Muscle of leg (tissue), 3 donors: ENCODE measurements at regions not wholly inside any gene's neighbourhood (a gene's known extent, or its start where the extent isn't known, plus 50 kb on each side); places are given as distances from the start of the nearest gene placed in this dataset.
"Not testable (repeated sequence)": the region's sequence is repeated elsewhere in the genome, so short reads cannot be mapped to it uniquely, and the experiment has no call there.

Source experiments
- DNase-seq: peaks from one replicate; pipeline ENCODE4 v3.0.0; 2013
- H3K27ac ChIP-seq: one replicate; pipeline ENCODE4 v1.5.1; 2013; ENCODE audit warnings: mild to moderate bottlenecking, low read length, control low read depth
- H3K27me3 ChIP-seq: one replicate; pipeline ENCODE4 v1.6.1; 2013; ENCODE audit warnings: low read length; ENCODE audit not compliant: control insufficient read depth, insufficient read depth
- H3K36me3 ChIP-seq: one replicate; pipeline ENCODE4 v1.6.1; 2013; ENCODE audit warnings: low read length; ENCODE audit not compliant: control insufficient read depth, insufficient read depth
- H3K4me1 ChIP-seq: one replicate; pipeline ENCODE4 v1.6.1; 2013; ENCODE audit warnings: low read length; ENCODE audit not compliant: control insufficient read depth, insufficient read depth
- H3K4me3 ChIP-seq: one replicate; pipeline ENCODE4 v1.5.1; 2013; ENCODE audit warnings: low read length, control low read depth
- H3K9me3 ChIP-seq: replicated peaks from 2 replicates; pipeline ENCODE4 v1.6.1; 2013; ENCODE audit warnings: low read depth, low read length; ENCODE audit not compliant: control insufficient read depth
- WGBS: methylation state at CpG from one replicate; pipeline ENCODE4 v1.1.5; 2013; ENCODE audit warnings: missing lambda C conversion rate; ENCODE audit not compliant: insufficient coverage; 5-methylcytosine and 5-hydroxymethylcytosine counted together

- H3K27me3 ChIP-seq = no peaks in the 10 kb centered on the region
- 38% methylated on average over 1 of the region's 3 CpGs for WGBS
- no peak for DNase-seq
- no peaks in the 10 kb centered on the region for H3K36me3 ChIP-seq
- no peaks in the 10 kb centered on the region for H3K4me1 ChIP-seq
- H3K9me3 ChIP-seq = no peaks in the 10 kb centered on the region
- no peak overlapping the region for H3K27ac ChIP-seq
- no peak overlapping the region for H3K4me3 ChIP-seq
Measured at GRCh38 chr3:134106580-134106979, 76.9 kb upstream of the SLCO2A1 start.

DNA sequence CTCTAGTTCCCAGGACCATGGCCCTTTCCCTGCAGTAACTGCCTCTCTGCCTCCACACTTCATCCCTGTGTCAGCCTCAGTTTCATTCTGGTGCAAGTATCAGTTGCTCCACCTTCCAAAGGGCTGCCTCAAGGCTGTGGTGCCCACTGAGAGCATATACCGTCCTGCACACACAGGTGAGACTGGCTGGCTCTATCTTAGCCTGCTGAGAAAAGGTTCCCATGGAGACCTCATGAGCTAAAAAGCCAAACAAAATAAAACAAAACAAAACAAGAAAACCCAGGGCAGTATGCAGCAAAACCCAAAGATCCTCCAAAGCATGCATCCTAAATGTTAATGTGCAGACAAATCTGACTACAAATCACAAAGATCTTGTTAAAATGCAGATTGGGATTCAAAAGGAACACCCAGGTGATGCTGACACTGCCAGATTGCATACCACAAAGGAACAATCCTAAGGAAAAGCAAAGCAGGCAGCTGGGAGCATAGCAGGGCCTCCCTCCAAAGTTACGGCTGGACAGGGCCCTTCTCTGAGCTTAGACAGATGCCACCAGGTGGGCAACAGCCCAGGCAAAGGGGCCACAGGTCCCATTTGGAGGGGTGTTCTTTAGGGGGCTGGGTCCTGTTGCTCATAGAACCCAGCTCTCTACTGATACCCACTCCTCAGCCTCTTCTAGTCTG, 76.3 kb upstream of the SLCO2A1 start:
- Histone ChIP-seq H3K4me1 (no peaks in the 10 kb centered on the region), H3K4me3 (no peak overlapping the region), H3K27ac (no peak overlapping the region), H3K36me3 (no peaks in the 10 kb centered on the region), H3K27me3 (no peaks in the 10 kb centered on the region), H3K9me3 (no peaks in the 10 kb centered on the region)
- no peak for DNase-seq
- 71% methylated on average over 1 of the region's 2 CpGs for WGBS

GRCh38 chr3:134104031-134104430, 74.3 kb upstream of the SLCO2A1 start:
- Histone ChIP-seq H3K4me3 (no peak overlapping the region), H3K36me3 (no peaks in the 10 kb centered on the region), H3K9me3 (no peaks in the 10 kb centered on the region), H3K27me3 (no peaks in the 10 kb centered on the region), H3K4me1 (no peaks in the 10 kb centered on the region), H3K27ac (no peak overlapping the region)
- no peak for DNase-seq
- 75% methylated on average over 2 of the region's 2 CpGs for WGBS

DNA sequence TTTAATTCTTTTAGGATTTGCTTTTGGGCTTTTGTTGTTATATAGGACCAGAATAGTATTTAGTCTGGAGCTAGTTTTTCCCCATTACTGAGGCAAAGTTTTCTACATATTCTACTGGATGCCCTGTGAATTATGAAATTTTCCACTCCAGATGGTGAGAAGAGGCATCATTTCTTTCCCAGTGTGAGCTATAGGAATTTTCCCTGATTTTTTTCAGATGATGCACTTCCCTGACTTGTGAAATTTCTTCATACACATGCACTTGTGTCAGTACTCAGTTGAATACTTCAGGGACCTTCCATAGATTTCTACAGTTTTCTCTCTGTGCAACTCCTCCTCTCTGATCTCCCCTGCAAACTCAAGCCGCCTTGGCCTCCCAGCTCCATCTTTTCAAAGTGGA, 73.7 kb upstream of the SLCO2A1 start:
- no peaks in the 10 kb centered on the region for H3K4me1 ChIP-seq
- no peaks in the 10 kb centered on the region for H3K9me3 ChIP-seq
- H3K27ac ChIP-seq = no peak overlapping the region
- DNase-seq = no peak
- H3K36me3 ChIP-seq = no peaks in the 10 kb centered on the region
- no peak overlapping the region for H3K4me3 ChIP-seq
- H3K27me3 ChIP-seq = no peaks in the 10 kb centered on the region
- WGBS = 80% methylated on average over 1 of the region's 1 CpG

DNA sequence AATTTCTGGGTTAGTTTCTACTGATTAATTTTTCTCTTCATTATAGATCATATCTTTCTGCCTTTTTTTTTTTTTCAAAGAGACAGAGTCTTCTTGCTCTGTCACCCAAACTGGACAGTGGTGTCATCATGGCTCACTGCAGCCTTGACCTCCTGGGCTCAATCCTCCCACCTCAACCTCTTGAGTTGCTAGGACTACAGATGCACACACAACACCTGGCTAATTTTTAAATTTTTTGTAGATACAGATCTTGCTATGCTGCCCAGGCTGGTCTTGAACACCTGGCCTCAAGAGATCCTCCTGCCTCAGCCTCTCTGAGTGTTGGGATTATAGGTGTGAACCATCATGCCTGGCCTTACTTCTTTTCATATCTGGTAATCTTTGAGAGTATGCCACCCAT, 73.3 kb upstream of the SLCO2A1 start:
- H3K9me3 ChIP-seq = no peaks in the 10 kb centered on the region
- no peak overlapping the region for H3K4me3 ChIP-seq
- no peak overlapping the region for H3K27ac ChIP-seq
- no peaks in the 10 kb centered on the region for H3K27me3 ChIP-seq
- no peak for DNase-seq
- H3K36me3 ChIP-seq = no peaks in the 10 kb centered on the region
- H3K4me1 ChIP-seq = no peaks in the 10 kb centered on the region

- H3K36me3 ChIP-seq, H3K4me3 ChIP-seq, H3K9me3 ChIP-seq, DNase-seq, H3K27me3 ChIP-seq, H3K27ac ChIP-seq, H3K4me1 ChIP-seq: not testable (repeated sequence)
- no CpG with 5 or more reads among the region's 3 CpGs for WGBS
Measured at GRCh38 chr3:134096214-134096613, 66.5 kb upstream of the SLCO2A1 start.

GRCh38 chr3:134095005-134095404, 65.3 kb upstream of the SLCO2A1 start:
- H3K36me3 ChIP-seq = no peaks in the 10 kb centered on the region
- no peak for DNase-seq
- H3K4me1 ChIP-seq = peaks cover 3% of the 10 kb centered on the region
- no peak overlapping the region for H3K27ac ChIP-seq
- H3K4me3 ChIP-seq = no peak overlapping the region
- no peaks in the 10 kb centered on the region for H3K9me3 ChIP-seq
- no peaks in the 10 kb centered on the region for H3K27me3 ChIP-seq
- no CpG with 5 or more reads among the region's 3 CpGs for WGBS

- no CpG with 5 or more reads among the region's 3 CpGs for WGBS
- no peak overlapping the region for H3K4me3 ChIP-seq
- H3K9me3 ChIP-seq = no peaks in the 10 kb centered on the region
- H3K36me3 ChIP-seq = no peaks in the 10 kb centered on the region
- H3K4me1 ChIP-seq = peaks cover 3% of the 10 kb centered on the region
- H3K27me3 ChIP-seq = no peaks in the 10 kb centered on the region
- DNase-seq = no peak
- H3K27ac ChIP-seq = no peak overlapping the region
Measured at GRCh38 chr3:134094491-134094890, 64.8 kb upstream of the SLCO2A1 start.

DNA sequence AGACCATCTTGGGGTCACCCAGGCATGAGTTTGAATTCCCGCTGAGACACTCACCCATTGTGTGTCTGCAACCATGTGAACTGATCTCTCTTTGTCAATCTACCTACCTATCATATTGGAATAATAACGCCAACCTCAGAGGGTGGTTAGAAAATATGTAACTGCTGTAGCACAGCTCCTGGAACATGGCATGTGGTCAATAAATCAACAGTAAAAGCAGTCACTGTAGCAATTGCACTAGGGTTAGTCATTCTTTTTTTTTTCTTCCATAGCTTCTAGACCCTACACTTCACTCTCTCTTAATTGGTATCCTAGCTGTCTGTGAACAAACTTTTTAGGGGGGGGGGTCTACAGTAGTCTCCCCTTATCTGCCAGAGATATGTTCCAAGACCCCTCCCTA, 64.2 kb upstream of the SLCO2A1 start:
- Histone ChIP-seq H3K27ac (no peak overlapping the region), H3K4me1 (peaks cover 3% of the 10 kb centered on the region), H3K36me3 (no peaks in the 10 kb centered on the region), H3K4me3 (no peak overlapping the region), H3K9me3 (no peaks in the 10 kb centered on the region), H3K27me3 (no peaks in the 10 kb centered on the region)
- no peak for DNase-seq
- no CpG with 5 or more reads among the region's 2 CpGs for WGBS

DNA sequence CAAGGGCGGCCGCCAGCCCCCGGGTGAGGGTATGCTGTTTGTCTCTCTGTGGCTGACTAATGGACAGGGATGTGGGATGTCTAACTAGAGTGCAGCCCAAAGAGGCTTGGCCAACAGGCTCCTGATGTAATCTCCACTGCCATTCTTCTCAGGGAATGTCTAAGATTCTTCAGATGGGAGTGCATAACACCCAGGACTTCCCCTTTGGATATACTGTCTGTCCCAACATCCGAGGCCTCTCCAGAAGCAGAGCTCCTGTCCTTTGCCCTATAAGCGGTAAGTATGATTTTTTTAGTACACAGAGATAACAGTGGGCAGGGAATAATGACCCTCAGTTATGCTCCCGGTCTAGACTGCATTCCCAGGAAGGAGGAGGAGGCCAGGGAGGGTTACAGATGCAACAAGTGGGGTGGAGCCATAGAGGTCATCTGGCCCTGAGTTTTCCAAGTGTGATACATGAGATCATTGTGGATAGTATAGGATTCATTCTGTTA, 62.5 kb upstream of the SLCO2A1 start:
- Histone ChIP-seq H3K4me1 (peaks cover 3% of the 10 kb centered on the region), H3K27ac (no peak overlapping the region), H3K27me3 (peaks cover 2% of the 10 kb centered on the region), H3K4me3 (no peak overlapping the region), H3K9me3 (no peaks in the 10 kb centered on the region), H3K36me3 (no peaks in the 10 kb centered on the region)
- no CpG with 5 or more reads among the region's 6 CpGs for WGBS
- no peak for DNase-seq

- Histone ChIP-seq H3K4me3 (no peak overlapping the region), H3K27me3 (peaks cover 2% of the 10 kb centered on the region), H3K4me1 (peaks cover 3% of the 10 kb centered on the region), H3K36me3 (no peaks in the 10 kb centered on the region), H3K9me3 (no peaks in the 10 kb centered on the region), H3K27ac (no peak overlapping the region)
- no CpG with 5 or more reads among the region's 2 CpGs for WGBS
- no peak for DNase-seq
Measured at GRCh38 chr3:134090031-134090430, 60.3 kb upstream of the SLCO2A1 start.
